CD4-positive, alpha-beta T cell (primary cell): ENCODE measurements at regions not wholly inside any gene's neighbourhood (a gene's known extent, or its start where the extent isn't known, plus 50 kb on each side); places are given as distances from the start of the nearest gene placed in this dataset.

ENCODE experiments used
- ATAC-seq: fragments of 200-7000 bp; cut with Tn5 transposase; one replicate; pipeline ENCODE4 v1.10.0; 2022; ENCODE audit warnings: mild to moderate bottlenecking; ENCODE audit not compliant: poor library complexity
- CTCF ChIA-PET: fragments of 350-600 bp; sonication (Branson Sonifier 250); formaldehyde crosslinking; loops from one replicate; lab custom pipeline; 2021; ENCODE audit warnings: antibody characterized with exemption, inconsistent platforms; lab: Charles Lee
- POLR2A ChIA-PET: fragments of 350-600 bp; sonication (Branson Sonifier 250); formaldehyde crosslinking; loops from one replicate; lab custom pipeline; 2021; ENCODE audit warnings: antibody characterized with exemption, inconsistent platforms; lab: Charles Lee
- DNase-seq, 14 experiments: peaks; one replicate each; pipeline ENCODE4 v3.0.0-alpha.2; 2013 to 2020; ENCODE audit warnings: mixed read lengths in 2 of 14
- H3K27ac ChIP-seq, 2 donors: one replicate each; pipeline versions ENCODE4 v1.5.1 to v1.7.0; 2013; ENCODE audit warnings: low read length in 2 of 2, low read depth in 1 of 2, mild to moderate bottlenecking in 1 of 2
- H3K27me3 ChIP-seq, 2 experiments: 1 replicate in 1 of 2; 2 replicates in 1 of 2; pipeline versions ENCODE4 v1.6.1 to v1.7.0; 2013; ENCODE audit warnings: low read length in 2 of 2, control low read depth in 1 of 2, mild to moderate bottlenecking in 1 of 2, moderate library complexity in 1 of 2; ENCODE audit not compliant: insufficient read depth in 2 of 2, control insufficient read depth in 1 of 2
- H3K36me3 ChIP-seq: one replicate; pipeline ENCODE4 v1.6.1; 2013; ENCODE audit warnings: low read length, control low read depth; ENCODE audit not compliant: insufficient read depth
- H3K4me1 ChIP-seq: one replicate; pipeline ENCODE4 v1.6.1; 2013; ENCODE audit warnings: low read length, control low read depth; ENCODE audit not compliant: insufficient read depth
- H3K4me3 ChIP-seq: one replicate; pipeline ENCODE4 v1.5.1; 2013; ENCODE audit warnings: mild to moderate bottlenecking, low read length, moderate library complexity
- H3K9me3 ChIP-seq, 2 experiments: 1 replicate in 1 of 2; 2 replicates in 1 of 2; pipeline versions ENCODE4 v1.6.1 to v1.7.0; 2013; ENCODE audit warnings: low read length in 2 of 2, mild to moderate bottlenecking in 2 of 2, control low read depth in 1 of 2, moderate library complexity in 1 of 2; ENCODE audit not compliant: control insufficient read depth in 1 of 2, insufficient read depth in 1 of 2
- H3K27ac Mint-ChIP-seq: one replicate; pipeline ENCODE4 v1.8.0; 2020; ENCODE audit warnings: mixed read lengths
- H3K27me3 Mint-ChIP-seq: one replicate; pipeline ENCODE4 v1.8.0; 2021; ENCODE audit warnings: mixed read lengths
- H3K36me3 Mint-ChIP-seq: one replicate; pipeline ENCODE4 v1.8.0; 2021; ENCODE audit warnings: low read depth, mixed read lengths
- H3K4me1 Mint-ChIP-seq: one replicate; pipeline ENCODE4 v1.8.0; 2021; ENCODE audit warnings: low read depth, mixed read lengths
- H3K4me3 Mint-ChIP-seq: one replicate; pipeline ENCODE4 v1.8.0; 2020; ENCODE audit warnings: mild to moderate bottlenecking, mixed read lengths
- H3K9me3 Mint-ChIP-seq: one replicate; pipeline ENCODE4 v1.8.0; 2020; ENCODE audit warnings: mixed read lengths
- CTCF ChIP-seq: fragments of 200-600 bp; IDR thresholded peaks from one replicate; pipeline ENCODE4 v1.8.0; 2022; ENCODE audit warnings: antibody characterized with exemption, mild to moderate bottlenecking
- intact Hi-C, 2 experiments: fragments of 100-400 bp; cut with DNase I in 1 of 2; cut with micrococcal nuclease in 1 of 2; formaldehyde crosslinking; loops; one replicate each; pipeline versions ENCODE4 v1.15.1 to v1.9.0; 2023 to 2025; cut with DNase I, micrococcal nuclease

- intact Hi-C loops: no loop called here
- ChIA-PET CTCF (no interaction called here), POLR2A (interaction anchor here (0.9 kb wide), 1 partner anchor 9 kb away, joined by 3 read pairs; no protein-coding TSS in a partner anchor)
- no peaks in the 10 kb centered on the region for H3K4me1 ChIP-seq
- H3K4me3 ChIP-seq: no peak overlapping the region
- no peak overlapping the region for H3K27ac ChIP-seq
- Mint-ChIP-seq H3K4me1 (no peaks in the 10 kb centered on the region), H3K9me3 (peaks cover 3% of the 10 kb centered on the region), H3K27ac (no peak overlapping the region), H3K36me3 (no peaks in the 10 kb centered on the region), H3K4me3 (no peak overlapping the region), H3K27me3 (peaks cover 20% of the 10 kb centered on the region)
- H3K27me3 ChIP-seq: no peaks in the 10 kb centered on the region
- no peaks in the 10 kb centered on the region for H3K36me3 ChIP-seq
- peaks cover 0 to 3% of the 10 kb centered on the region in 2 experiments for H3K9me3 ChIP-seq
- ATAC-seq (no peak), DNase-seq (no peak)
- no peak for TF ChIP-seq CTCF
Measured at GRCh38 chr5:61816585-61817450, 484.8 kb downstream of the ZSWIM6 start.

GRCh38 chr5:61817472-61818326 lies 485.6 kb downstream of the ZSWIM6 start:
- POLR2A ChIA-PET: interaction anchor here (0.9 kb wide), 1 partner anchor 8 kb away, joined by 3 read pairs; no protein-coding TSS in a partner anchor
- Mint-ChIP-seq H3K4me1 (no peaks in the 10 kb centered on the region), H3K27ac (no peak overlapping the region), H3K4me3 (no peak overlapping the region), H3K9me3 (peaks cover 3% of the 10 kb centered on the region), H3K36me3 (no peaks in the 10 kb centered on the region), H3K27me3 (peaks cover 19% of the 10 kb centered on the region)
- Histone ChIP-seq H3K4me3 (no peak overlapping the region), H3K36me3 (no peaks in the 10 kb centered on the region), H3K27me3 (no peaks in the 10 kb centered on the region), H3K4me1 (no peaks in the 10 kb centered on the region), H3K9me3 (peaks cover 0 to 3% of the 10 kb centered on the region in 2 experiments), H3K27ac (no peak overlapping the region)
- TF ChIP-seq CTCF: no peak
- CTCF ChIA-PET: no interaction called here
- intact Hi-C loops: no loop called here
- DNase-seq (no peak), ATAC-seq (no peak)

GRCh38 chr5:61820836-61821235 lies 485.2 kb upstream of the KIF2A start:
- Mint-ChIP-seq H3K27me3 (peaks cover 12% of the 10 kb centered on the region), H3K4me1 (no peaks in the 10 kb centered on the region), H3K9me3 (peaks cover 3% of the 10 kb centered on the region), H3K27ac (no peak overlapping the region), H3K4me3 (no peak overlapping the region), H3K36me3 (no peaks in the 10 kb centered on the region)
- ChIA-PET CTCF (no interaction called here), POLR2A (no interaction called here)
- ATAC-seq: no peak
- Histone ChIP-seq H3K27me3 (no peaks in the 10 kb centered on the region), H3K4me1 (no peaks in the 10 kb centered on the region), H3K4me3 (no peak overlapping the region), H3K36me3 (no peaks in the 10 kb centered on the region), H3K27ac (no peak overlapping the region), H3K9me3 (peaks cover 0 to 3% of the 10 kb centered on the region in 2 experiments)
- intact Hi-C loops: no loop called here
- no peak for TF ChIP-seq CTCF
- no peak for DNase-seq
